SK-N-SH (cell line): ENCODE measurements at regions not wholly inside any gene's neighbourhood (a gene's known extent, or its start where the extent isn't known, plus 50 kb on each side); places are given as distances from the start of the nearest gene placed in this dataset.

Source experiments
- CTCF ChIA-PET: fragments of 300-600, 350-600 bp; formaldehyde crosslinking; extraction: SDS; loops from one replicate; lab custom pipeline; 2021; lab: Yijun Ruan, JAX
- POLR2A ChIA-PET: fragments of 350-600 bp; sonication (Branson Sonifier 250); formaldehyde crosslinking; extraction: SDS; loops from one replicate; lab custom pipeline; 2020; ENCODE audit warnings: antibody characterized with exemption, inconsistent platforms; lab: Yijun Ruan, JAX
- DNase-seq: peaks from one replicate; pipeline ENCODE4 v3.0.0; 2012
- H2AFZ ChIP-seq: fragments of 200-600 bp; sonication (generic); 2 replicates; pipeline ENCODE4 v1.8.1; 2016; ENCODE audit warnings: antibody characterized with exemption, mild to moderate bottlenecking, low read depth
- H3F3A ChIP-seq: fragments of 200-600 bp; sonication (generic); replicated peaks from 2 replicates; pipeline ENCODE3; 2016; ENCODE audit warnings: antibody characterized with exemption, mild to moderate bottlenecking; ENCODE audit not compliant: insufficient read depth
- H3K27ac ChIP-seq, 2 experiments: fragments of 200-500 bp in 1 of 2; fragments of 200-600 bp in 1 of 2; sonication (Bioruptor generic) in 1 of 2; sonication (generic), shearing (Covaris generic) in 1 of 2; 2 replicates each; pipeline versions ENCODE4 v1.5.1 to v1.6.1; 2014 to 2016; ENCODE audit warnings: low read depth in 2 of 2, inconsistent platforms in 1 of 2, low read length in 1 of 2, mild to moderate bottlenecking in 1 of 2, mixed read lengths in 1 of 2
- H3K27me3 ChIP-seq: fragments of 200-600 bp; sonication (generic), shearing (Covaris generic); 2 replicates; pipeline ENCODE4 v1.6.1; 2016; ENCODE audit warnings: mixed run types; ENCODE audit not compliant: insufficient read depth
- H3K36me3 ChIP-seq, 2 experiments: fragments of 200-500 bp in 1 of 2; fragments of 200-600 bp in 1 of 2; sonication (Bioruptor generic) in 1 of 2; sonication (generic) in 1 of 2; replicated peaks in 1 of 2; 2 replicates each; pipeline versions ENCODE3 to v1.5.1; 2014 to 2016; ENCODE audit warnings: low read length in 1 of 2, mild to moderate bottlenecking in 1 of 2; ENCODE audit not compliant: insufficient read depth in 2 of 2, control insufficient read depth in 1 of 2
- H3K4me1 ChIP-seq, 2 experiments: fragments of 200-500 bp in 1 of 2; fragments of 200-600 bp in 1 of 2; sonication (Bioruptor generic) in 1 of 2; sonication (generic), shearing (Covaris generic) in 1 of 2; 2 replicates each; pipeline versions ENCODE4 v1.5.1 to v1.6.1; 2014 to 2016; ENCODE audit warnings: low read depth in 1 of 2, low read length in 1 of 2, mixed run types in 1 of 2; ENCODE audit not compliant: insufficient read depth in 2 of 2, control insufficient read depth in 1 of 2
- H3K4me2 ChIP-seq: fragments of 200-600 bp; sonication (generic), shearing (Covaris generic); 2 replicates; pipeline ENCODE4 v1.6.1; 2017; ENCODE audit warnings: mixed run types
- H3K4me3 ChIP-seq, 2 experiments: fragments of 200-500 bp in 1 of 2; fragments of 200-600 bp in 1 of 2; sonication (Bioruptor generic) in 1 of 2; sonication (generic), shearing (Covaris generic) in 1 of 2; 2 replicates each; pipeline versions ENCODE4 v1.5.1 to v1.8.1; 2014 to 2016; ENCODE audit warnings: low read depth in 2 of 2, inconsistent platforms in 1 of 2, low read length in 1 of 2, mild to moderate bottlenecking in 1 of 2, mixed read lengths in 1 of 2, moderate library complexity in 1 of 2
- H3K79me2 ChIP-seq: fragments of 200-600 bp; sonication (generic); 2 replicates; pipeline ENCODE4 v1.8.1; 2017; ENCODE audit warnings: mild to moderate bottlenecking; ENCODE audit not compliant: insufficient read depth
- H3K9ac ChIP-seq: fragments of 200-600 bp; sonication (generic); 2 replicates; pipeline ENCODE4 v1.6.1; 2017; ENCODE audit warnings: mixed run types
- H3K9me2 ChIP-seq: fragments of 200-600 bp; sonication (generic); 2 replicates; pipeline ENCODE4 v1.6.1; 2017; ENCODE audit warnings: mixed run types
- H3K9me3 ChIP-seq: fragments of 200-600 bp; sonication (generic); 2 replicates; pipeline ENCODE4 v1.6.1; 2017; ENCODE audit warnings: mixed run types, mild to moderate bottlenecking, moderate library complexity
- H4K20me1 ChIP-seq: fragments of 200-600 bp; sonication (generic); 2 replicates; pipeline ENCODE4 v1.6.1; 2017; ENCODE audit warnings: mild to moderate bottlenecking, mixed run types; ENCODE audit not compliant: insufficient read depth
- CHD2 ChIP-seq: fragments of 150-350 bp; IDR thresholded peaks from 2 replicates; pipeline ENCODE4 v1.6.1; 2018; ENCODE audit warnings: low read length; ENCODE audit not compliant: partially characterized antibody
- ELF1 ChIP-seq: IDR thresholded peaks from 2 replicates; pipeline ENCODE4 v1.4.0; 2012
- EP300 ChIP-seq, 2 experiments: IDR thresholded peaks; 2 replicates each; pipeline versions ENCODE4 v1.4.0 to v1.6.1; 2012; ENCODE audit warnings: borderline replicate concordance in 1 of 2, low read depth in 1 of 2, low read length in 1 of 2
- FOSL2 ChIP-seq: IDR thresholded peaks from 2 replicates; pipeline ENCODE4 v1.4.0; 2012; ENCODE audit warnings: low read depth, mild to moderate bottlenecking, moderate library complexity, borderline replicate concordance
- FOXJ3 ChIP-seq: sonication (generic); formaldehyde crosslinking; IDR thresholded peaks from 2 replicates; pipeline ENCODE4 v1.5.1; 2020; ENCODE audit warnings: mild to moderate bottlenecking, missing genetic modification reagents
- FOXM1 ChIP-seq: IDR thresholded peaks from 2 replicates; pipeline ENCODE4 v1.4.0; 2012; ENCODE audit warnings: low read depth, mild to moderate bottlenecking
- MXI1 ChIP-seq: IDR thresholded peaks from 2 replicates; pipeline ENCODE4 v1.6.1; 2012; ENCODE audit warnings: mild to moderate bottlenecking, low read depth, low read length, improper control_type of control experiment
- RCOR1 ChIP-seq: fragments of 150-350 bp; IDR thresholded peaks from 2 replicates; pipeline ENCODE4 v1.6.1; 2017; ENCODE audit warnings: antibody characterized with exemption, low read length
- RFX5 ChIP-seq: IDR thresholded peaks from 2 replicates; pipeline ENCODE4 v1.6.1; 2012; ENCODE audit warnings: mild to moderate bottlenecking, improper control_type of control experiment, low read length
- RXRA ChIP-seq: IDR thresholded peaks from 2 replicates; pipeline ENCODE4 v1.4.0; 2012; ENCODE audit warnings: low read depth, mild to moderate bottlenecking, borderline replicate concordance
- SIN3A ChIP-seq: IDR thresholded peaks from 2 replicates; pipeline ENCODE4 v1.6.1; 2012; ENCODE audit warnings: low read depth, mild to moderate bottlenecking, low read length, moderate library complexity, borderline replicate concordance
- TCF12 ChIP-seq: IDR thresholded peaks from 2 replicates; pipeline ENCODE4 v1.4.0; 2012
- TEAD4 ChIP-seq: IDR thresholded peaks from 2 replicates; pipeline ENCODE4 v1.4.0; 2012; ENCODE audit warnings: mild to moderate bottlenecking, borderline replicate concordance; ENCODE audit not compliant: insufficient read depth
- YY1 ChIP-seq: IDR thresholded peaks from 2 replicates; pipeline ENCODE4 v1.4.0; 2012; ENCODE audit warnings: low read depth, mild to moderate bottlenecking
- WGBS: methylation state at CpG from one replicate; pipeline ENCODE4 v1.1.6; 2017; ENCODE audit warnings: low lambda C conversion rate; 5-methylcytosine and 5-hydroxymethylcytosine counted together
- TF ChIP-seq, protein P1 (sequence below): IDR thresholded peaks from 2 replicates; pipeline ENCODE4 v1.4.0; 2012; ENCODE audit warnings: low read depth, borderline replicate concordance
- TF ChIP-seq, protein P2 (sequence below): IDR thresholded peaks from 2 replicates; pipeline ENCODE4 v1.4.0; 2012; ENCODE audit warnings: low read depth
- TF ChIP-seq, protein P3 (sequence below): IDR thresholded peaks from 2 replicates; pipeline ENCODE4 v1.4.0; 2012; ENCODE audit warnings: low read depth, borderline replicate concordance
- TF ChIP-seq, protein P4 (sequence below): fragments of 150-350 bp; IDR thresholded peaks from 2 replicates; pipeline ENCODE4 v1.6.1; 2017; ENCODE audit warnings: antibody characterized with exemption, low read length, low read depth, borderline replicate concordance
- TF ChIP-seq, protein P5 (sequence below): fragments of 150-350 bp; IDR thresholded peaks from 2 replicates; pipeline ENCODE4 v1.6.1; 2016; ENCODE audit warnings: mild to moderate bottlenecking, low read depth, low read length

DNA sequence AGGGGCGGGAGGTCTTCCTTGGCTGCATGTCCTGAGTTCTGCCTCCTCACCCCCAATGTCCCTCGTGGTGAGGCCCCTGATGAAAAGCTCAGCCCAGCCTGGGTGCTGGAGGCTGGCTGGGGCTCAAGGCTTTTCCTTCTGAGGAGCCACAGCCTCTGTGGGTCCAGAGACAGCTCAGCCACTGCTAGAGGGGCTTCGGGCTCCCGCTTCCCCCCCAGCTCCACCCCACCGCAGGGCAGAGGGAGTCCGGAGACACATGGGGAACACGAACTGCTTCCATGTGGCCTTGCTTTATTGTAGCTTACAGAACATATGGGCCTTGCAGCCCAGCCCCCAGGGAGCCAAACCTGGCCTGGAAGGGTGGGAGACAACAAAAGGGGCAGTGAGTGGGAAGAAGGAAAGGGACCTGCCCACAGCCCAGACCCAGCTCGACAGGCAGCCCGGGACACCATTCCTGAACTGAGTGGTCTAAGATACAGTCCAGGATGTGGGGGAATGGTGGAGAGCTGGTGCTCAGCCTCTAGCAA is 89.9 kb upstream of the NKX1-1 start:
- Histone ChIP-seq H3K9ac (no peak overlapping the region), H3K27me3 (peaks cover 55% of the 10 kb centered on the region), H3K79me2 (no peaks in the 10 kb centered on the region), H3K4me1 (no peaks in the 10 kb centered on the region), H4K20me1 (no peaks in the 10 kb centered on the region), H3K4me3 (no peak overlapping the region), H3K9me3 (no peaks in the 10 kb centered on the region), H2AFZ (no peak overlapping the region), H3F3A (no peaks in the 10 kb centered on the region), H3K9me2 (no peaks in the 10 kb centered on the region), H3K27ac (no peak overlapping the region), H3K36me3 (no peaks in the 10 kb centered on the region), H3K4me2 (no peak overlapping the region)
- TF ChIP-seq MXI1 = no peak
- no peak for TF ChIP-seq ELF1
- TF ChIP-seq, protein P1, sequence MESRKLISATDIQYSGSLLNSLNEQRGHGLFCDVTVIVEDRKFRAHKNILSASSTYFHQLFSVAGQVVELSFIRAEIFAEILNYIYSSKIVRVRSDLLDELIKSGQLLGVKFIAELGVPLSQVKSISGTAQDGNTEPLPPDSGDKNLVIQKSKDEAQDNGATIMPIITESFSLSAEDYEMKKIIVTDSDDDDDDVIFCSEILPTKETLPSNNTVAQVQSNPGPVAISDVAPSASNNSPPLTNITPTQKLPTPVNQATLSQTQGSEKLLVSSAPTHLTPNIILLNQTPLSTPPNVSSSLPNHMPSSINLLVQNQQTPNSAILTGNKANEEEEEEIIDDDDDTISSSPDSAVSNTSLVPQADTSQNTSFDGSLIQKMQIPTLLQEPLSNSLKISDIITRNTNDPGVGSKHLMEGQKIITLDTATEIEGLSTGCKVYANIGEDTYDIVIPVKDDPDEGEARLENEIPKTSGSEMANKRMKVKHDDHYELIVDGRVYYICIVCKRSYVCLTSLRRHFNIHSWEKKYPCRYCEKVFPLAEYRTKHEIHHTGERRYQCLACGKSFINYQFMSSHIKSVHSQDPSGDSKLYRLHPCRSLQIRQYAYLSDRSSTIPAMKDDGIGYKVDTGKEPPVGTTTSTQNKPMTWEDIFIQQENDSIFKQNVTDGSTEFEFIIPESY = no peak
- POLR2A ChIA-PET = no interaction called here
- CTCF ChIA-PET = interaction anchor here (1.0 kb wide), 1 partner anchor 17 kb away, joined by 4 read pairs; no protein-coding TSS in a partner anchor
- DNase-seq = peak; percentile 6
- 13% methylated on average over 3 of the region's 9 CpGs for WGBS

DNA sequence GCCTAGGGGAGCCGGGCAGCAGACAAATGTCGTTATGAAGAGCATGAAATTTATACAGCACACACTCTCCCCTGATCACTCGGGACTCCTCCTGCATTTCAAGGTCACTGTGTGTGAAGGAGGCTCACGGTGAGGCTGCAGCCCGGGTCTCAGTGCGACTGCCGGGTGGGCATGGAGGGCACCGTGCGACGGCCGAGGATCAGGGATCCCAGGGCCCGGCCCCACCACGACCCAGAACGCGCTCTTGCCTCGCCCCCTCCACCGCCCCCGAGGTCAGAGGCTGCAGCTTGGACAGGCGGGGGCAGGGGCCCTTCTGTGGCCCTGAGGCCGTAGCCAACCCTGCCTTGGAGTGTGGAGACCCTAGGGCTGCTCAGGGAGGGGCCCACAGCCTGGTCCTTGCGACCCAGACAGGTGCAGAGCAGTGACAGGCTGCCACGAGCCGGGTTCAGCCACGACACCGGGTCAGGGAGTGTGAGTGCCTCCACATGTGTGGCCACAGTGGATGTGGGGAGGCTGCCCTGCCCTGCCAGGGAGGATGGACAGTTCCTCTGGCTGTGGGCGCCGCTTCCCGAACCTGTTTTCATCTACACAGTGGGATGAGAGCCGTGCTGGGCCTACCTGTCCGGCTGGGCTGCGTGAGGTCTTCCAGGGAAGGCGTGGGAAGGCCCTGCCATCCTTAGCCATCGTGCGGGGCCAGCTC is 89.3 kb upstream of the NKX1-1 start:
- Histone ChIP-seq H3K79me2 (no peaks in the 10 kb centered on the region), H3K9me3 (no peaks in the 10 kb centered on the region), H3K4me1 (peaks cover 0 to 5% of the 10 kb centered on the region in 2 experiments; a peak in 1 of 4 replicates), H3K9ac (no peak overlapping the region), H3K27me3 (peaks cover 57% of the 10 kb centered on the region), H3K4me3 (no peak overlapping the region), H3K4me2 (no peak overlapping the region), H4K20me1 (no peaks in the 10 kb centered on the region), H3K36me3 (no peaks in the 10 kb centered on the region), H3K27ac (no peak overlapping the region), H2AFZ (no peak overlapping the region), H3F3A (no peaks in the 10 kb centered on the region), H3K9me2 (no peaks in the 10 kb centered on the region)
- WGBS = 40% methylated on average over 23 of the region's 34 CpGs
- DNase-seq = peak; percentile 17
- ChIA-PET POLR2A (no interaction called here), CTCF (interaction anchor here (1.0 kb wide), 1 partner anchor 18 kb away, joined by 4 read pairs; no protein-coding TSS in a partner anchor)
- TF ChIP-seq YY1 (no peak), ELF1 (no peak), TCF12 (no peak), FOSL2 (no peak), FOXJ3 (CRISPR knock-in tag) (no peak), SIN3A (no peak), CHD2 (no peak), FOXM1 (no peak), RFX5 (no peak), RCOR1 (no peak), RXRA (no peak), TEAD4 (no peak), EP300 (IDR thresholded peaks at IDR 0.05; ENCODE audit: borderline replicate concordance in 1 of 2, low read depth in 1 of 2, low read length in 1 of 2) (no peak), MXI1 (no peak)
- TF ChIP-seq, protein P2, sequence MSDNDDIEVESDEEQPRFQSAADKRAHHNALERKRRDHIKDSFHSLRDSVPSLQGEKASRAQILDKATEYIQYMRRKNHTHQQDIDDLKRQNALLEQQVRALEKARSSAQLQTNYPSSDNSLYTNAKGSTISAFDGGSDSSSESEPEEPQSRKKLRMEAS = no peak
- TF ChIP-seq, protein P3, sequence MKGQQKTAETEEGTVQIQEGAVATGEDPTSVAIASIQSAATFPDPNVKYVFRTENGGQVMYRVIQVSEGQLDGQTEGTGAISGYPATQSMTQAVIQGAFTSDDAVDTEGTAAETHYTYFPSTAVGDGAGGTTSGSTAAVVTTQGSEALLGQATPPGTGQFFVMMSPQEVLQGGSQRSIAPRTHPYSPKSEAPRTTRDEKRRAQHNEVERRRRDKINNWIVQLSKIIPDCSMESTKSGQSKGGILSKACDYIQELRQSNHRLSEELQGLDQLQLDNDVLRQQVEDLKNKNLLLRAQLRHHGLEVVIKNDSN = no peak
- TF ChIP-seq, protein P4, sequence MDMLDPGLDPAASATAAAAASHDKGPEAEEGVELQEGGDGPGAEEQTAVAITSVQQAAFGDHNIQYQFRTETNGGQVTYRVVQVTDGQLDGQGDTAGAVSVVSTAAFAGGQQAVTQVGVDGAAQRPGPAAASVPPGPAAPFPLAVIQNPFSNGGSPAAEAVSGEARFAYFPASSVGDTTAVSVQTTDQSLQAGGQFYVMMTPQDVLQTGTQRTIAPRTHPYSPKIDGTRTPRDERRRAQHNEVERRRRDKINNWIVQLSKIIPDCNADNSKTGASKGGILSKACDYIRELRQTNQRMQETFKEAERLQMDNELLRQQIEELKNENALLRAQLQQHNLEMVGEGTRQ = no peak
- TF ChIP-seq, protein P5, sequence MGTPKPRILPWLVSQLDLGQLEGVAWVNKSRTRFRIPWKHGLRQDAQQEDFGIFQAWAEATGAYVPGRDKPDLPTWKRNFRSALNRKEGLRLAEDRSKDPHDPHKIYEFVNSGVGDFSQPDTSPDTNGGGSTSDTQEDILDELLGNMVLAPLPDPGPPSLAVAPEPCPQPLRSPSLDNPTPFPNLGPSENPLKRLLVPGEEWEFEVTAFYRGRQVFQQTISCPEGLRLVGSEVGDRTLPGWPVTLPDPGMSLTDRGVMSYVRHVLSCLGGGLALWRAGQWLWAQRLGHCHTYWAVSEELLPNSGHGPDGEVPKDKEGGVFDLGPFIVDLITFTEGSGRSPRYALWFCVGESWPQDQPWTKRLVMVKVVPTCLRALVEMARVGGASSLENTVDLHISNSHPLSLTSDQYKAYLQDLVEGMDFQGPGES = no peak
